ENCODE measurements at regions not wholly inside any gene's neighbourhood (a gene's known extent, or its start where the extent isn't known, plus 50 kb on each side); places are given as distances from the start of the nearest gene placed in this dataset.

DNA sequence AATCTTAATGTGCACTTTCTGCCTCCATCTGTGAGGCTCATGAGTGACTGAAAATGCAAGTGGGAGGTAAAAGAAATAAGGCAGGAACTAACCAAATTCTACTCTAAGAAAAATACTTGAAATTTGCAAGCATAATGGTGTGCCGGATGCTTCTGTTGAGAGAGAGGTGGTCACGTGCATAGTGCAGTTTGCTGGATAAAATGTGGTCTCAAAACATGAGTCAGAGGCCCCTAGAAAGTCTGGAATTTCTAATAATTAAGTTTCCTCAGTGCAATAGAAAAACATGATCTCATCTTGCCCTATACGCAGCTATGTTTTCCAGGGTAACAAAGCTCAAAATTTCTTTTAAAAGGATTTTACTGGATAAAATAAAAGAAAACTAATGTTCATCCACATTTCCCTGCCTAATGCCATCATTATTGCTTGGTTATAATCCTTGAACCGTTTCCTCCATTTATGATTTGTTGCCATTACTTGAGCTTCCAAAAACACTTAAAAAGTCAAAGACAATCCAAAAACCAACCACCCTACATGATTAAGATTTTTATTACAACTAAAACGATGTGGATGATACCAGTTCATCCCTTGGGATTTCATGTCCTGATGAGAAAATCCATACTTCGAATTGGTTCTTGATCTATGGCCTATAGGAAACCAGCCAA is 351.7 kb upstream of the ARID1B start:
- TF ChIP-seq CTCF (IDR thresholded peaks at IDR 0.05) = no peak
- TF ChIP-seq POLR2A (IDR thresholded peaks at IDR 0.05) = no peak

Data from body of pancreas (tissue), 4 donors.